DMS 273 (cell line): ENCODE measurements at regions not wholly inside any gene's neighbourhood (a gene's known extent, or its start where the extent isn't known, plus 50 kb on each side); places are given as distances from the start of the nearest gene placed in this dataset.
A peak's percentile ranks its signal among the peaks of the same experiment; 100 is the strongest.

Experiments
- DNase-seq: peaks from one replicate; lab custom pipeline; 2025; ENCODE audit not compliant: unreplicated experiment; lab: John Stamatoyannopoulos, UW

GRCh38 chr12:77366616-77367015 lies 301.2 kb upstream of the E2F7 start:
- no peak for DNase-seq

DNA sequence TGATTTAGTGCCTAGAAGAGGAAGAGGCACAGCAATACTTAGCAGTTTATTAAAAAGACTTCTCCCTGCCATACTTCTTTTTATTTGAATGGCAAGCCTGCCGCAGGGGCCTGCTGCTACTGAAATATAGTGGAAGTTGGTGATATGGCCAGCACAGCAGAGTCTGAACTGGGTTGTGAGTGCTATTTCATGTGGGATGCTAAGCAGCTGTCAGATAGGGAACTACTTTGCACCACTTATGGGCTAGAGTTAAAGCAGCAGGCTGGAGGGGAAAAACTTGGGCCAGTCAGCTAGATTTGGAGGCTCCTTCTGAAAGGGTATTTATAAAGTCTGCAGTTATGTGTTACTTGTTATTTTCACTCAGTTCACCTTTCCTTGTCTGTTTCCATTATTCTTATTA lies 299.0 kb upstream of the E2F7 start:
- DNase-seq: no peak

DNA sequence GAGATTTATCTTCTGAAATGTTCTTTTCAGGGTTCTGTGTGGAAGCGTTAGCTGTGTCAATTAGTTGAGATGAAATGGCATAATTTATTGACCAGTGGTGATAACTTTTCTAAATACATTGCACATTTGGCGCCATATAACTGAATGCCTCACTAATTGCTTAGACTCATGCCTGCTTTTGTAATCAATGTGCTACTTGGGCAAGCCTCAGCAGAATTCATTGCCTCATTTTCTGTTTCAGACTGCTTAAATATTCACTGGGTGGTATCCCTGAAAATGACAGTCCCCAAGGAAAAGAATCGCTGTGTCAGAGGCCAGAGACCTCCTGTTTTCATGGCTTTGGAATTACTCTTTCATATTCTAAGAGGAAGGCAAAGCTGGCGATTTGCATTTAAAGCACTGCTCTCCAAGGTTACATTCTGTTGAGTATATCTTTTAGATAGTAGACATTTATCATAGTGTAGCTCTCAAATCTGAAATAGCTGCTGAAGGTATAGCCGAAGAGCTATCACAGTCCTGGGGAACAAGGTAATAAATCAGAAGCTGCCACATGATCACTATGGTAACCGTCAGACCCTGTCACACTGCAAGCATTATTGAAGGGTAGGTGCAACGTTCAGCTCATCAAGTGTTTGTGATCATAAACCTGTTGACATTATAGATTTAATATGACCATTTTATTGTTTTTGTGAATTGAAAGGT lies 297.3 kb upstream of the E2F7 start:
- DNase-seq: no peak

DNA sequence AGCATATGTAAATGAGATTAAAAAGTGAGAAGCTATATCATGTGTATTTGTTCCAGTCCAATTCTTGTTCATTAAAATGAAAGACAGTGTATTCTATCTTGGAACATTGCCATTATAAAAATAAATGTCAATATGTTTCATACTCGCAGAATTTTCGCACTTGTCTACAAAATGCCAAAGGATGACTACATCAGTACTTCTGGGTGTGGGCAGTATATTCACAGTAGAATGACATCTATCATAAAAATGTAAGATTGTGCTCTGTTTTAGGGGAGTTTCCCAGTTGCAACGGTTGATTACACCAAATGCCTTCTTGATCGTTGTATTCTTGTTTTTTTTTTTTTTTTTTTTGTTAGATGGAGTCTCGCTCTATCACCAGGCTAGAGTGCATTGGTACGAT lies 292.3 kb upstream of the E2F7 start:
- no peak for DNase-seq

DNA sequence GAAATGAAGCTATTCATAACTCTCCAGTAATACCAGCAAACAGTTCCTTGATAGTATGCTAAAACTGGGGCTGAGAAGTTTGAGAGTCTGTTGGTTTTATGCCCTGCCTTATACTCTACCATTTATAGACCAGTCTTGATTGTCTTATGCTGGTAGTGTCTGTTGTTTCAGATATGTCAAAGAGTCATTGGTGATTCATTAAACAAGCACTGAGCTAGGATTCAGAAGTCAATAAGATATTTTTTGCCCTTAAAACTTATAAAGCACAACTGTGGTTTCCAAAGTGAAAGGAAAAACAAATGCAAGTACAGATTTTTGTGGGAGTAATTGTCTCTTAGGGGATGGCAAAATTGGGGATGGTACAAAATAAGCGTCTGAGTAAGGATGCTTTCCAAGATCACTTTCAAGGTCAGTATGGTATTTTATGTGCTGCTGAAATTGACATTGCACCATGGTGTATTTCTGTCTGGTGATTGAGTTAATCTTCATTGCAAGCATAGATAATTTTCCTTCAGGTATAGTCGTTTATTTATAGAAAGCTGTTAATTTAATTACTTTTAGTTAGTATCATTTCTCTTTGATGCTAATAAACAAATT lies 289.5 kb upstream of the E2F7 start:
- no peak for DNase-seq

DNA sequence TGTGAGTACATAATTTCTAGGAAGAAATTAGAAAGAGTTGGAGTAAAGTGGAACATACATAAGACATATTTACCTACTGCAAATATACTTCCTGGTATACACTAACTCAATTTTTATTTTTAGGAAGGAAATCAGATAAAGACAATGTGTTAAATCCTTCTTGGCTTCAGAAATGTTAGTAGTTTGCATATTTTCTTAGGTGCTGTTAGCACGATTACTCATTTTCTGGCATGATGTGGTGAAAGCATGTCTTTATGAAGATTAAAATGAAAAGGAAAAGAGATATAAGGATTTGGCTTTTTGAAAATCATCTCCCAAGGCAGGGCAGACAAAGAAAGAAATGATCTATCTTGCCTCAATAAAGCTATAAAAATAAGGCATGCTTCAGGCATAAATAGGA lies 287.6 kb upstream of the E2F7 start:
- no peak for DNase-seq

GRCh38 chr12:77351860-77352259 lies 286.5 kb upstream of the E2F7 start:
- DNase-seq: no peak

GRCh38 chr12:77349689-77350370 lies 284.5 kb upstream of the E2F7 start:
- DNase-seq: no peak

DNA sequence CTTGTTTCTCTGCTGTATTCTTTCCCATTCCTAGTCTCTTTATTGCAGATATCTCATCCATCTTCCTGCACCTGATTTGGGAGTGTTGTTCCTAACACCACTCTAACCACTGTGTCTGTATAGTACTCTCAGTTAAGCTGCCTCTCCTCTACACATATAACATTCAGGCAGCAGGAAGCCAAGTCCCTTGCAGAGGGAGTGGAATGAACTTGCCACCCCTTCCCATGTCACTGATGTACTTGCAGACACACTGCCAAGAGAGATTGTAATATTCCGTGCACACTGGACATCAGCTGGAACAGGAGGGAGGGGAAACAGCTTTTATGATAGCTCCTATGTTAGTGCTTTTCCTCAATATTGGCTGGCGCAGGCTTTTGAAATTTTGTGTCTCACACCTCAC lies 281.6 kb upstream of the E2F7 start:
- DNase-seq: no peak

DNA sequence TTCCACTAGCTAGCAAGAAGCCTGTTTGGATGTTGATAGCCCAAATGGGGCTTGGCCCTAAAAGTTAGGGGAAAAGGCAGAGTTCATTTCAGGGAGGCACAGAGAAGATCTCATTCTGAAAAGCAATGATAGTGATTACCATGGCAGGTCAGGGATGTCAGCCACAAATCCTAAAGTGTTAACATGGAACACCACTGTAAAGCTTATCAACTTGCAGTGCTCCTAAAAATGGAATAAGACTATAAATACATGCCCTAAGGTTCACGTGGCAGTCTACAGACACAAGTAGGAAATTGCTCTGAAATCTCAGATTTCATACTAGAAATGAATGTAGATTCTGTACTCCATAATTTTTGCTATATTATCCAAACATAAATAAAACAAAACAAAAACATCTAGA lies 280.0 kb upstream of the E2F7 start:
- no peak for DNase-seq

- DNase-seq: no peak
Measured at GRCh38 chr12:77344651-77345050, 279.3 kb upstream of the E2F7 start.

DNA sequence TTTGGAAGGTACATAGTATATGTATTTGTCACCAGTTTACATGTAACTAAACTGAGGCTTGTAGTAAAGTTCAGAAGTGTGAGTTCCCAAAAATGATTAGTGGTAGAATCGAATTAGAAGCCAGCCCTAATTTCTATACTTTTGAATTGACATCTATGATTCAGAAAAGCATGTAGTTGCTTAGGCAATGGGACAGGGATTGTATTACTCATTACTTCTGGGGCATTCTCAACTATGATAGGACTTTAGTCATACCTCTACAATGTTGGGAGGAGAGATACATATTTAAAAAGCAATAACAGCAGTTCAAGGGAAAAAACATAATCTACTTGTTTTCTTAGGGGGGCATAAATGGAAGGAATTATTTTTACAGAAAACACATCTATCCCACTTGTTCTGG lies 277.9 kb upstream of the E2F7 start:
- no peak for DNase-seq

- DNase-seq: no peak
Measured at GRCh38 chr12:77342253-77342652, 276.9 kb upstream of the E2F7 start.

GRCh38 chr12:77339610-77340009 lies 274.2 kb upstream of the E2F7 start:
- DNase-seq: peak; percentile 2

DNA sequence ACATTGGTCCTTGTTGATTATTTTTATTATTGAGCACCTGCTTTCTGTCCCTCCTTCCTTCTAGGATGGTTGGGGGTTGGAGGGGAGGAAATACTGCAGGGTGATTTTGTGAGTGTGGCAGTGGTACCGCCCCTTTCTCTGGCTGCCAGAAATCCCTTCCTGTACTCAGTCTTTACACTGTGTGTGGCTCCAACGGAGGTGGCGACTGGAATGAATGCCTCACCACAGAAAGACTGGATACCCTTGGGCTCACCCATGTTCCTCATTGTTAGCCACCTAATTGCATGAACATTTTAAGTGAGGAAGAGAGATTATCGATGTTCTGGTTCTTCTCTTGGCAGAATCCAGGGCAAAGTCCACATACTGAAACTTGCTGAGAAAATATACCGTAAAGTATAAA lies 272.0 kb upstream of the E2F7 start:
- no peak for DNase-seq

DNA sequence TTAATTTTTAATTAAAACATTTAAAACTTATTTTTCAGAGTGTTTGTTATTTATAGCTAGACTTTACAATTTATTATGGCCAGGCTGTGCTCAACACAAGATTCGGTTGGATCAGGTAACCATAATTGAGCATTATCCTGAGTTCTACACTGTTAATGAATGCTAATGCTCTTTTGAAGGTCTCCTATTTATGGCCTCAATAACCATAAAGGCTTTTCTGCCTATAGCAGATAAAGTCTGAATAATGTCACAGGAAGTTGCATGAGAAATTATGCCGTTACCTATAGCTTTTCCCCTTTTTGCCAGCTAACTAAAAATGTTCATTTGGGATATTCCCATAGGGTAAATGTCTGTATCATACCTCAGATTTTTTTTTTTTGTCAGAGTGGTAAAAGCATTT lies 269.4 kb upstream of the E2F7 start:
- DNase-seq: no peak

DNA sequence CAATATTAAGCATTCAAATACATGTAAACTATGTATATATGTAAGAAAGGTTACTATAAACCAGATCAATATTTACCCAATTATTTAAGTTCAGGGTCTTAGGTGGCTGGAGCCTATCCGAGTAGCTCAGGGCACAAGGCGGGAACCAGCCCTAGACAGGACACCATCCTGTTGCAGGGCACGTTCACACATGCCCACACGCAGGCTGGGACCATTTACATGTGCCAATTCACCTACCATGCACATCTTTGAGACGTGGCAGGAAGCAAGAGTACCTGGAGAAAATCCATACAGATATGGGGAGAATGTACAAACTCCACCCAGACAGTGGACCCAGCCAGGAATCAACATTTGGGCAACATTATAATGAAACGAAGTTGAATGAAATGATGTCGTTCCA lies 263.0 kb upstream of the E2F7 start:
- no peak for DNase-seq

GRCh38 chr12:77325511-77326236 lies 260.3 kb upstream of the E2F7 start:
- DNase-seq: peak; percentile 20

DNA sequence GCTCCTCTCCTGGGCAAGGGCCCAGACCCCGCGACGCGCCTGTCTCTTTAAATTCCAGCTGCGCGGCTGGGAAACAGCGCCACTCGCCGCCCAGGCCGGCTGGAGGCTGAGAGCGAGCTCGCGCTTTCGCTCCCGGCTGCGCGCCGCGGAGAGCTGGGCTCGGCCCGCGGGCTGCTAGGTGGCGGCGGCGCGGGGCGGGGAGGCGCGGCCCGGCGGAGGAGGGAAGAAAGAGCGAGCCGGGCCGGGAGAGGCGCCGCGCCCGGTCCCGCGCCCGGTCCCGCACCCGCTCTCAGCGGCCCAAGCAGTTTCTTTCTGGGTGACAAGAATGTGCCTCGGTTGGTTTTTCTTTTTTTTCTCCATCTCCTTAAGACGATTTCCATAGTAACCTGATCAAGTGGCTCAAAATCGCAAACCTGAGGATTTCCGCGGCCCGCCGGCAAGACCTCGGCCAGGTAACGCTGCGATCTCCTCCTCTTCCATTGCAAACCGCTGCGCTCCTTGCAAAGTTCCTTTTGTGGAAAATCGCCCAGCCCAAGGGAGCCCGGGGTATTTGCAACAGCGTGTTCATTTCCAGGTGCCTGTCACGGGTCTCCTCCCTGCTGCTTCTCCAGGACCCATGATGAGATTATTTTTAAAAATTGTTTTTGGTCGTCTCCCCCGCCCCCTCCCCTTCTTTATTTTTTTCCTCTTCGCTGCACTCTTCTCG lies 259.5 kb upstream of the E2F7 start:
- DNase-seq: peak; percentile 86

GRCh38 chr12:77324416-77324762 lies 259.0 kb upstream of the E2F7 start:
- DNase-seq: no peak

GRCh38 chr12:77323788-77324415 lies 258.5 kb upstream of the E2F7 start:
- no peak for DNase-seq
